ENCODE measurements at regions not wholly inside any gene's neighbourhood (a gene's known extent, or its start where the extent isn't known, plus 50 kb on each side); places are given as distances from the start of the nearest gene placed in this dataset.

DNA sequence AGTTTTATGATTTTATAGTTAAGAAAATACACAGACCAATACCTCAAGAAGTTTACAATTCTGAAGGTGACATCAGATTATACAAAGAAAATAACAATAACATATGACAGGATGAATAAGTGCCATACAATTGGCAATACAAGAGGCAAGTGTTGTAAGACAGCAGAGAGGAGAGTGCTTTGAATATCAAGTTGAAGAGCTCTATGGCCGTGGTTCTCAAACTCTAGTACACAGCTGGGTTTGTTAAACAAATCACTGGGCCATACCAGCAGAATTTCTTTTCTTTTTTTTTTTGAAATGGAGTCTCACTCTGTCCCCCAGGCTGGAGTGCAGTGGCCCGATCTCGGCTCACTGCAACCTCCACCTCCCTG is 167.1 kb upstream of the NECTIN3 start:
- TF ChIP-seq, protein P1, sequence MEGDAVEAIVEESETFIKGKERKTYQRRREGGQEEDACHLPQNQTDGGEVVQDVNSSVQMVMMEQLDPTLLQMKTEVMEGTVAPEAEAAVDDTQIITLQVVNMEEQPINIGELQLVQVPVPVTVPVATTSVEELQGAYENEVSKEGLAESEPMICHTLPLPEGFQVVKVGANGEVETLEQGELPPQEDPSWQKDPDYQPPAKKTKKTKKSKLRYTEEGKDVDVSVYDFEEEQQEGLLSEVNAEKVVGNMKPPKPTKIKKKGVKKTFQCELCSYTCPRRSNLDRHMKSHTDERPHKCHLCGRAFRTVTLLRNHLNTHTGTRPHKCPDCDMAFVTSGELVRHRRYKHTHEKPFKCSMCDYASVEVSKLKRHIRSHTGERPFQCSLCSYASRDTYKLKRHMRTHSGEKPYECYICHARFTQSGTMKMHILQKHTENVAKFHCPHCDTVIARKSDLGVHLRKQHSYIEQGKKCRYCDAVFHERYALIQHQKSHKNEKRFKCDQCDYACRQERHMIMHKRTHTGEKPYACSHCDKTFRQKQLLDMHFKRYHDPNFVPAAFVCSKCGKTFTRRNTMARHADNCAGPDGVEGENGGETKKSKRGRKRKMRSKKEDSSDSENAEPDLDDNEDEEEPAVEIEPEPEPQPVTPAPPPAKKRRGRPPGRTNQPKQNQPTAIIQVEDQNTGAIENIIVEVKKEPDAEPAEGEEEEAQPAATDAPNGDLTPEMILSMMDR (IDR thresholded peaks at IDR 0.05), result no peak
- no peak for TF ChIP-seq POLR2A (IDR thresholded peaks at IDR 0.05)
